Neural cell (in vitro differentiated cells): ENCODE measurements at regions not wholly inside any gene's neighbourhood (a gene's known extent, or its start where the extent isn't known, plus 50 kb on each side); places are given as distances from the start of the nearest gene placed in this dataset.

Experiments used
- CTCF ChIP-seq: fragments of 450-650 bp; IDR thresholded peaks from 2 replicates; pipeline ENCODE4 v1.5.1; 2014; ENCODE audit warnings: antibody characterized with exemption, mild to moderate bottlenecking, moderate library complexity; ENCODE audit not compliant: poor library complexity, severe bottlenecking
- EP300 ChIP-seq: fragments of 450-650 bp; conservative IDR thresholded peaks from 2 replicates; pipeline ENCODE4 v1.6.1; 2014; ENCODE audit warnings: antibody characterized with exemption, mild to moderate bottlenecking, moderate library complexity; ENCODE audit not compliant: poor library complexity, severe bottlenecking
- EZH2 ChIP-seq: fragments of 200-600, 300-800 bp; shearing (Covaris generic), sonication (generic); IDR thresholded peaks from 2 replicates; pipeline ENCODE4 v1.6.1; 2014; ENCODE audit warnings: antibody characterized with exemption, low read length, borderline replicate concordance, mild to moderate bottlenecking; ENCODE audit not compliant: insufficient read depth, poor library complexity, severe bottlenecking
- MXI1 ChIP-seq: fragments of 450-650 bp; conservative IDR thresholded peaks from 2 replicates; pipeline ENCODE4 v1.6.1; 2014; ENCODE audit warnings: antibody characterized with exemption, mild to moderate bottlenecking; ENCODE audit not compliant: poor library complexity, severe bottlenecking
- POLR2AphosphoS5 ChIP-seq: IDR thresholded peaks from 2 replicates; pipeline ENCODE4 v1.6.1; 2012
- RAD21 ChIP-seq: fragments of 450-650 bp; conservative IDR thresholded peaks from 2 replicates; pipeline ENCODE4 v1.6.1; 2014; ENCODE audit warnings: antibody characterized with exemption, mild to moderate bottlenecking, moderate library complexity
- SMC3 ChIP-seq: fragments of 450-650 bp; conservative IDR thresholded peaks from 2 replicates; pipeline ENCODE4 v1.6.1; 2014; ENCODE audit warnings: antibody characterized with exemption, mild to moderate bottlenecking, moderate library complexity; ENCODE audit not compliant: poor library complexity
- TAF1 ChIP-seq: IDR thresholded peaks from 2 replicates; pipeline ENCODE4 v1.6.1; 2012; ENCODE audit warnings: low read depth

GRCh38 chr12:74722709-74723108 is 185.1 kb downstream of the ATXN7L3B start:
- TF ChIP-seq CTCF, result no peak
- TF ChIP-seq TAF1, result no peak
- TF ChIP-seq RAD21, result no peak
- no peak for TF ChIP-seq POLR2AphosphoS5
- TF ChIP-seq EZH2, result no peak
- no peak for TF ChIP-seq MXI1
- no peak for TF ChIP-seq SMC3
- TF ChIP-seq EP300, result no peak
